ENCODE measurements at regions not wholly inside any gene's neighbourhood (a gene's known extent, or its start where the extent isn't known, plus 50 kb on each side); places are given as distances from the start of the nearest gene placed in this dataset.

DNA sequence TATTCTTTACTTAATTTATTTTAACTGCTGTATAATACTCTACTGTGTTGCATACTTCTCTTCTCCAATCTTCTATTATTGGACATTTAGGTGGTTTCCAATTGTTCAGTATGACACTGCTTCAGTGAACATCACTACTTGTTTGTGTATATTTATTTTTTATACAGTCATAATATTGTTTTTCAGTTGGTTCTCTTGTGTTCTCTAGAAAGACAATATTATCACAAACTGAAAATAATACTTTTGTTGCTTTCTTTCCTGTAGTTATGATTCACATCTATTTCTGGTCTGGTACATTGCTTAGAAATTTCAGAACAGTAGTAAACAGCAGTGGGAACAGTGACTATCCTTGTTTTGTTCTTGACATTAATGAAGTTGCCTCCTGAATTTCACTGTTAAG lies 62.8 kb upstream of the GTSF1L start:
- Mint-ChIP-seq H3K4me3 (no peak overlapping the region), H3K27ac (no peak overlapping the region), H3K4me1 (no peaks in the 10 kb centered on the region), H3K27me3 (ENCODE audit: insufficient read depth, low read depth, poor library complexity) (no peaks in the 10 kb centered on the region), H3K36me3 (ENCODE audit: low read depth) (no peaks in the 10 kb centered on the region; the same call in 2 of the 3 replicates), H3K9me3 (peaks cover 29% of the 10 kb centered on the region)
- ATAC-seq (no peak), DNase-seq (ENCODE audit: low spot score) (no peak)
- no peak overlapping the region for H2AFZ ChIP-seq
- no peak overlapping the region for H3K4me3 ChIP-seq
- H3K36me3 ChIP-seq (ENCODE audit: insufficient read depth), result no peaks in the 10 kb centered on the region
- H3K27me3 ChIP-seq (ENCODE audit: insufficient read depth), result no peaks in the 10 kb centered on the region
- no peaks in the 10 kb centered on the region for H4K20me1 ChIP-seq (replicated peaks; ENCODE audit: insufficient read depth)
- no peak overlapping the region for H3K4me2 ChIP-seq
- no peaks in the 10 kb centered on the region for H3F3A ChIP-seq (replicated peaks; ENCODE audit: low read depth)
- TF ChIP-seq, protein P1, sequence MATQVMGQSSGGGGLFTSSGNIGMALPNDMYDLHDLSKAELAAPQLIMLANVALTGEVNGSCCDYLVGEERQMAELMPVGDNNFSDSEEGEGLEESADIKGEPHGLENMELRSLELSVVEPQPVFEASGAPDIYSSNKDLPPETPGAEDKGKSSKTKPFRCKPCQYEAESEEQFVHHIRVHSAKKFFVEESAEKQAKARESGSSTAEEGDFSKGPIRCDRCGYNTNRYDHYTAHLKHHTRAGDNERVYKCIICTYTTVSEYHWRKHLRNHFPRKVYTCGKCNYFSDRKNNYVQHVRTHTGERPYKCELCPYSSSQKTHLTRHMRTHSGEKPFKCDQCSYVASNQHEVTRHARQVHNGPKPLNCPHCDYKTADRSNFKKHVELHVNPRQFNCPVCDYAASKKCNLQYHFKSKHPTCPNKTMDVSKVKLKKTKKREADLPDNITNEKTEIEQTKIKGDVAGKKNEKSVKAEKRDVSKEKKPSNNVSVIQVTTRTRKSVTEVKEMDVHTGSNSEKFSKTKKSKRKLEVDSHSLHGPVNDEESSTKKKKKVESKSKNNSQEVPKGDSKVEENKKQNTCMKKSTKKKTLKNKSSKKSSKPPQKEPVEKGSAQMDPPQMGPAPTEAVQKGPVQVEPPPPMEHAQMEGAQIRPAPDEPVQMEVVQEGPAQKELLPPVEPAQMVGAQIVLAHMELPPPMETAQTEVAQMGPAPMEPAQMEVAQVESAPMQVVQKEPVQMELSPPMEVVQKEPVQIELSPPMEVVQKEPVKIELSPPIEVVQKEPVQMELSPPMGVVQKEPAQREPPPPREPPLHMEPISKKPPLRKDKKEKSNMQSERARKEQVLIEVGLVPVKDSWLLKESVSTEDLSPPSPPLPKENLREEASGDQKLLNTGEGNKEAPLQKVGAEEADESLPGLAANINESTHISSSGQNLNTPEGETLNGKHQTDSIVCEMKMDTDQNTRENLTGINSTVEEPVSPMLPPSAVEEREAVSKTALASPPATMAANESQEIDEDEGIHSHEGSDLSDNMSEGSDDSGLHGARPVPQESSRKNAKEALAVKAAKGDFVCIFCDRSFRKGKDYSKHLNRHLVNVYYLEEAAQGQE (IDR thresholded peaks at IDR 0.05; ENCODE audit: unreplicated experiment), result no peak
- TF ChIP-seq POLR2AphosphoS5 (IDR thresholded peaks at IDR 0.05; ENCODE audit: low read depth) (no peak), EZH2 (IDR thresholded peaks at IDR 0.05; ENCODE audit: low read depth, unreplicated experiment) (no peak), NANOG (IDR thresholded peaks at IDR 0.05; ENCODE audit: borderline replicate concordance) (no peak), JUNB (IDR thresholded peaks at IDR 0.05; ENCODE audit: unreplicated experiment) (no peak), ZNF331 (CRISPR knock-in tag; IDR thresholded peaks at IDR 0.05; ENCODE audit: low read depth) (no peak), ZNF114 (CRISPR knock-in tag; IDR thresholded peaks at IDR 0.05) (no peak), CREB1 (CRISPR knock-in tag; IDR thresholded peaks at IDR 0.05; ENCODE audit: low read depth) (no peak)
- TF ChIP-seq, protein P2, sequence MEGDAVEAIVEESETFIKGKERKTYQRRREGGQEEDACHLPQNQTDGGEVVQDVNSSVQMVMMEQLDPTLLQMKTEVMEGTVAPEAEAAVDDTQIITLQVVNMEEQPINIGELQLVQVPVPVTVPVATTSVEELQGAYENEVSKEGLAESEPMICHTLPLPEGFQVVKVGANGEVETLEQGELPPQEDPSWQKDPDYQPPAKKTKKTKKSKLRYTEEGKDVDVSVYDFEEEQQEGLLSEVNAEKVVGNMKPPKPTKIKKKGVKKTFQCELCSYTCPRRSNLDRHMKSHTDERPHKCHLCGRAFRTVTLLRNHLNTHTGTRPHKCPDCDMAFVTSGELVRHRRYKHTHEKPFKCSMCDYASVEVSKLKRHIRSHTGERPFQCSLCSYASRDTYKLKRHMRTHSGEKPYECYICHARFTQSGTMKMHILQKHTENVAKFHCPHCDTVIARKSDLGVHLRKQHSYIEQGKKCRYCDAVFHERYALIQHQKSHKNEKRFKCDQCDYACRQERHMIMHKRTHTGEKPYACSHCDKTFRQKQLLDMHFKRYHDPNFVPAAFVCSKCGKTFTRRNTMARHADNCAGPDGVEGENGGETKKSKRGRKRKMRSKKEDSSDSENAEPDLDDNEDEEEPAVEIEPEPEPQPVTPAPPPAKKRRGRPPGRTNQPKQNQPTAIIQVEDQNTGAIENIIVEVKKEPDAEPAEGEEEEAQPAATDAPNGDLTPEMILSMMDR (conservative IDR thresholded peaks at IDR 0.05; ENCODE audit: low read depth in 2 of 2), result no peak
- H3K4me1 ChIP-seq (ENCODE audit: insufficient read depth), result no peaks in the 10 kb centered on the region
- no peak overlapping the region for H3K27ac ChIP-seq (ENCODE audit: low read depth)
- H3K79me2 ChIP-seq (replicated peaks; ENCODE audit: insufficient read depth), result no peaks in the 10 kb centered on the region
- H3K9me2 ChIP-seq (ENCODE audit: insufficient read depth), result no peaks in the 10 kb centered on the region

DNA sequence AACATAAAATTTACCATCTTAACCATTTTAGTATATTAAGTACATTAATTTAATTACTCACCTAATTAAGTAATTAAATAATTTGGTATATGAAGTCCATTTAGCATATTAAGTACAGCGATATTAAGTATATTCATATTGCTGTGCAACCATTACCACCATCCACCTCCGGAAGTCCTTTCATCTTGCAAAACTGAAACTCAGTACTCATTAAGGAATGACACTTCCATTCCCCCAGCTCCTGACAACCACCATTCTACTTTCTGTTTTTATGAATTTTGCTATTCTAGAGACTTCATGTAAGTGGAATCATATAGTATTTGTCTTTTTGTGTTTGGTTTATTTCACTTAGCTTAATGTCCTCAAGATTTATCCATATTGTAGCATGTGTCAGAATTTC lies 61.1 kb upstream of the GTSF1L start:
- H3K27me3 ChIP-seq (ENCODE audit: insufficient read depth), result no peaks in the 10 kb centered on the region
- H3K27me3 Mint-ChIP-seq (ENCODE audit: insufficient read depth, low read depth, poor library complexity), result peaks cover 1% of the 10 kb centered on the region
- peaks cover 20% of the 10 kb centered on the region for H3K9me3 Mint-ChIP-seq
- H3K27ac ChIP-seq (ENCODE audit: low read depth), result no peak overlapping the region
- no peak overlapping the region for H2AFZ ChIP-seq
- H3K36me3 Mint-ChIP-seq (ENCODE audit: low read depth), result no peaks in the 10 kb centered on the region; the same call in 2 of the 3 replicates
- H3F3A ChIP-seq (replicated peaks; ENCODE audit: low read depth), result no peaks in the 10 kb centered on the region
- no peak for ATAC-seq
- no peak overlapping the region for H3K4me3 ChIP-seq
- DNase-seq (ENCODE audit: low spot score), result no peak
- H3K4me2 ChIP-seq, result no peak overlapping the region
- H3K36me3 ChIP-seq (ENCODE audit: insufficient read depth), result no peaks in the 10 kb centered on the region
- no peaks in the 10 kb centered on the region for H3K4me1 ChIP-seq (ENCODE audit: insufficient read depth)
- H3K27ac Mint-ChIP-seq, result no peak overlapping the region
- no peaks in the 10 kb centered on the region for H3K9me2 ChIP-seq (ENCODE audit: insufficient read depth)
- H3K4me1 Mint-ChIP-seq, result no peaks in the 10 kb centered on the region
- no peak overlapping the region for H3K4me3 Mint-ChIP-seq
- H3K79me2 ChIP-seq (replicated peaks; ENCODE audit: insufficient read depth), result no peaks in the 10 kb centered on the region
- no peaks in the 10 kb centered on the region for H4K20me1 ChIP-seq (replicated peaks; ENCODE audit: insufficient read depth)
- TF ChIP-seq ZNF331 (CRISPR knock-in tag; IDR thresholded peaks at IDR 0.05; ENCODE audit: low read depth), result no peak
- no peak for TF ChIP-seq JUNB (IDR thresholded peaks at IDR 0.05; ENCODE audit: unreplicated experiment)
- TF ChIP-seq, protein P3, sequence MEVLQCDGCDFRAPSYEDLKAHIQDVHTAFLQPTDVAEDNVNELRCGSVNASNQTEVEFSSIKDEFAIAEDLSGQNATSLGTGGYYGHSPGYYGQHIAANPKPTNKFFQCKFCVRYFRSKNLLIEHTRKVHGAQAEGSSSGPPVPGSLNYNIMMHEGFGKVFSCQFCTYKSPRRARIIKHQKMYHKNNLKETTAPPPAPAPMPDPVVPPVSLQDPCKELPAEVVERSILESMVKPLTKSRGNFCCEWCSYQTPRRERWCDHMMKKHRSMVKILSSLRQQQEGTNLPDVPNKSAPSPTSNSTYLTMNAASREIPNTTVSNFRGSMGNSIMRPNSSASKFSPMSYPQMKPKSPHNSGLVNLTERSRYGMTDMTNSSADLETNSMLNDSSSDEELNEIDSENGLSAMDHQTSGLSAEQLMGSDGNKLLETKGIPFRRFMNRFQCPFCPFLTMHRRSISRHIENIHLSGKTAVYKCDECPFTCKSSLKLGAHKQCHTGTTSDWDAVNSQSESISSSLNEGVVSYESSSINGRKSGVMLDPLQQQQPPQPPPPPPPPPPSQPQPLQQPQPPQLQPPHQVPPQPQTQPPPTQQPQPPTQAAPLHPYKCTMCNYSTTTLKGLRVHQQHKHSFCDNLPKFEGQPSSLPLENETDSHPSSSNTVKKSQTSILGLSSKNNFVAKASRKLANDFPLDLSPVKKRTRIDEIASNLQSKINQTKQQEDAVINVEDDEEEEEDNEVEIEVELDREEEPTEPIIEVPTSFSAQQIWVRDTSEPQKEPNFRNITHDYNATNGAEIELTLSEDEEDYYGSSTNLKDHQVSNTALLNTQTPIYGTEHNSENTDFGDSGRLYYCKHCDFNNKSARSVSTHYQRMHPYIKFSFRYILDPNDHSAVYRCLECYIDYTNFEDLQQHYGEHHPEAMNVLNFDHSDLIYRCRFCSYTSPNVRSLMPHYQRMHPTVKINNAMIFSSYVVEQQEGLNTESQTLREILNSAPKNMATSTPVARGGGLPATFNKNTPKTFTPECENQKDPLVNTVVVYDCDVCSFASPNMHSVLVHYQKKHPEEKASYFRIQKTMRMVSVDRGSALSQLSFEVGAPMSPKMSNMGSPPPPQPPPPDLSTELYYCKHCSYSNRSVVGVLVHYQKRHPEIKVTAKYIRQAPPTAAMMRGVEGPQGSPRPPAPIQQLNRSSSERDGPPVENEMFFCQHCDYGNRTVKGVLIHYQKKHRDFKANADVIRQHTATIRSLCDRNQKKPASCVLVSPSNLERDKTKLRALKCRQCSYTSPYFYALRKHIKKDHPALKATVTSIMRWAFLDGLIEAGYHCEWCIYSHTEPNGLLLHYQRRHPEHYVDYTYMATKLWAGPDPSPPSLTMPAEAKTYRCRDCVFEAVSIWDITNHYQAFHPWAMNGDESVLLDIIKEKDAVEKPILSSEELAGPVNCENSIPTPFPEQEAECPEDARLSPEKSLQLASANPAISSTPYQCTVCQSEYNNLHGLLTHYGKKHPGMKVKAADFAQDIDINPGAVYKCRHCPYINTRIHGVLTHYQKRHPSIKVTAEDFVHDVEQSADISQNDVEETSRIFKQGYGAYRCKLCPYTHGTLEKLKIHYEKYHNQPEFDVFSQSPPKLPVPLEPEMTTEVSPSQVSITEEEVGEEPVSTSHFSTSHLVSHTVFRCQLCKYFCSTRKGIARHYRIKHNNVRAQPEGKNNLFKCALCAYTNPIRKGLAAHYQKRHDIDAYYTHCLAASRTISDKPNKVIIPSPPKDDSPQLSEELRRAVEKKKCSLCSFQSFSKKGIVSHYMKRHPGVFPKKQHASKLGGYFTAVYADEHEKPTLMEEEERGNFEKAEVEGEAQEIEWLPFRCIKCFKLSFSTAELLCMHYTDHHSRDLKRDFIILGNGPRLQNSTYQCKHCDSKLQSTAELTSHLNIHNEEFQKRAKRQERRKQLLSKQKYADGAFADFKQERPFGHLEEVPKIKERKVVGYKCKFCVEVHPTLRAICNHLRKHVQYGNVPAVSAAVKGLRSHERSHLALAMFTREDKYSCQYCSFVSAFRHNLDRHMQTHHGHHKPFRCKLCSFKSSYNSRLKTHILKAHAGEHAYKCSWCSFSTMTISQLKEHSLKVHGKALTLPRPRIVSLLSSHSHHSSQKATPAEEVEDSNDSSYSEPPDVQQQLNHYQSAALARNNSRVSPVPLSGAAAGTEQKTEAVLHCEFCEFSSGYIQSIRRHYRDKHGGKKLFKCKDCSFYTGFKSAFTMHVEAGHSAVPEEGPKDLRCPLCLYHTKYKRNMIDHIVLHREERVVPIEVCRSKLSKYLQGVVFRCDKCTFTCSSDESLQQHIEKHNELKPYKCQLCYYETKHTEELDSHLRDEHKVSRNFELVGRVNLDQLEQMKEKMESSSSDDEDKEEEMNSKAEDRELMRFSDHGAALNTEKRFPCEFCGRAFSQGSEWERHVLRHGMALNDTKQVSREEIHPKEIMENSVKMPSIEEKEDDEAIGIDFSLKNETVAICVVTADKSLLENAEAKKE (CRISPR knock-in tag; IDR thresholded peaks at IDR 0.05), result no peak
- TF ChIP-seq POLR2AphosphoS5 (IDR thresholded peaks at IDR 0.05; ENCODE audit: low read depth), result no peak
